ENCODE measurements at regions not wholly inside any gene's neighbourhood (a gene's known extent, or its start where the extent isn't known, plus 50 kb on each side); places are given as distances from the start of the nearest gene placed in this dataset.

GRCh38 chr14:23787436-23787835 is 151.3 kb downstream of the DHRS2 start:
- Mint-ChIP-seq H3K36me3 (ENCODE audit: low read depth) (no peaks in the 10 kb centered on the region), H3K27ac (no peak overlapping the region), H3K9me3 (no peaks in the 10 kb centered on the region), H3K4me1 (ENCODE audit: low read depth) (no peaks in the 10 kb centered on the region), H3K27me3 (ENCODE audit: low read depth) (peaks cover 12% of the 10 kb centered on the region), H3K4me3 (no peak overlapping the region)

GRCh38 chr14:23789696-23790095 is 153.5 kb downstream of the DHRS2 start:
- H3K9me3 Mint-ChIP-seq = no peaks in the 10 kb centered on the region
- H3K36me3 Mint-ChIP-seq (ENCODE audit: low read depth) = no peaks in the 10 kb centered on the region
- H3K27me3 Mint-ChIP-seq (ENCODE audit: low read depth) = peaks cover 7% of the 10 kb centered on the region
- H3K4me3 Mint-ChIP-seq = no peak overlapping the region
- H3K27ac Mint-ChIP-seq = no peak overlapping the region
- H3K4me1 Mint-ChIP-seq (ENCODE audit: low read depth) = no peaks in the 10 kb centered on the region

DNA sequence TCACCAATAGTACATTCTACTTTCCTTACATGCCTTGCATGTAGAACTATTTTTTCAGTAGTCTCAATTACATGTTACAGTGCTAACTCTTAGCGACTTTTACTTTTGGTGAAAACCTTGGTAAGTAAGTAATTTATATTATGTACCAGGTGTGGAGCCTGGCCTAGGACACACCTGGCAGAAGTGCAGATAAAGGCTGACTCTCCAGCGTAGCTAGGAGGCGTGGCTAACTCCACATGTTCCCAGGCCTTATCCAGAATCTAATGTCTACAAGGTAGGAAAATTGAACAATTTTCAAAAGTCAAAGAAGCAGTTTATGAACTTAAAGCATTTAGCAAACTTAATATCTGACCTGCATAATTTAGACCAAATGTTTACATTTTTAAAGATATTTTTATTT is 157.4 kb downstream of the DHRS2 start:
- Mint-ChIP-seq H3K4me3 (no peak overlapping the region), H3K27me3 (ENCODE audit: low read depth) (peaks cover 4% of the 10 kb centered on the region), H3K27ac (no peak overlapping the region), H3K9me3 (no peaks in the 10 kb centered on the region), H3K36me3 (ENCODE audit: low read depth) (no peaks in the 10 kb centered on the region), H3K4me1 (ENCODE audit: low read depth) (no peaks in the 10 kb centered on the region)

DNA sequence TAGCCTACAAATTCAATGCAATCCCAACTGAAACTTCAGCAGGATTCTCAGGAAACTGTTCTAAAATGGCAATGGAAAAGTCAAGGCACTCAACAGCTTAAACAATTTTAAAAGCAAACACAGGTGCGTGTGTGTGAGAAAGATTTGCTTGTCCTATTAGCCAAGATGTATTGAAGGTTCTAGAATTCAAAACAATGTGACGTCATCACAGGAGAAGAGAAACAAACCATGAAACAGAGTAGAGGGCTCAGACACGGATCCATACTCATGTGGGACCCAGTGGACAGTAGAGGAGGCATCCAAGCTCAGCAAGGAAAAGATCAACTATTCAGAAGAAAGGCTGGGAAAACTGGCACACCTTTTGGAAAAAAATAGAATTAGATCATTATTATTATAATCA is 152.8 kb upstream of the DHRS4 start:
- H3K27ac Mint-ChIP-seq = no peak overlapping the region
- H3K27me3 Mint-ChIP-seq (ENCODE audit: low read depth) = peaks cover 5% of the 10 kb centered on the region
- H3K36me3 Mint-ChIP-seq (ENCODE audit: low read depth) = no peaks in the 10 kb centered on the region
- H3K4me1 Mint-ChIP-seq (ENCODE audit: low read depth) = no peaks in the 10 kb centered on the region
- H3K4me3 Mint-ChIP-seq = no peak overlapping the region
- peaks cover 5% of the 10 kb centered on the region for H3K9me3 Mint-ChIP-seq

DNA sequence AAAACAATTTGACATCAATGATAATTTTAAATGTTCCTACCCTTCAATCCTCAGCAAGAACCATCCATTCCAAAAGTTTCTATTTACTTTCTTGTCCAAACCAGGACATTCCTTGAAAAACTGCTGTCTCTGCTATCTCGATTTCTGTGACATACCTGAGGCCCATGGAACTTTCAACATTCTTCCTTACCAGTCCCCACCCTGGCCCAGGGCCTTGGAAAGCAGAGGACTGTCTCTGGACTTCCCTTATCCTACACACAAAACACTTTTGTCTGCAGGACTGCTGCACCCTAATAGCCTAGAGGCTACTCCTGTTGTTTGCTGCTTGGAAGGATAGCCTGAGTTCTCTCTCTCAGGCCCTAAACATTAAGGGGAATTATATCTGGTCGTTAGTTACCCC is 151.8 kb upstream of the DHRS4 start:
- Mint-ChIP-seq H3K4me1 (ENCODE audit: low read depth) (no peaks in the 10 kb centered on the region), H3K4me3 (no peak overlapping the region), H3K9me3 (peaks cover 6% of the 10 kb centered on the region), H3K27ac (no peak overlapping the region), H3K27me3 (ENCODE audit: low read depth) (peaks cover 7% of the 10 kb centered on the region), H3K36me3 (ENCODE audit: low read depth) (no peaks in the 10 kb centered on the region)

- Mint-ChIP-seq H3K36me3 (ENCODE audit: low read depth) (no peaks in the 10 kb centered on the region), H3K4me1 (ENCODE audit: low read depth) (no peaks in the 10 kb centered on the region), H3K27me3 (ENCODE audit: low read depth) (peaks cover 16% of the 10 kb centered on the region), H3K27ac (no peak overlapping the region), H3K4me3 (no peak overlapping the region), H3K9me3 (peaks cover 6% of the 10 kb centered on the region)
These were observed 148.8 kb upstream of the DHRS4 start for GRCh38 chr14:23804817-23805216.

DNA sequence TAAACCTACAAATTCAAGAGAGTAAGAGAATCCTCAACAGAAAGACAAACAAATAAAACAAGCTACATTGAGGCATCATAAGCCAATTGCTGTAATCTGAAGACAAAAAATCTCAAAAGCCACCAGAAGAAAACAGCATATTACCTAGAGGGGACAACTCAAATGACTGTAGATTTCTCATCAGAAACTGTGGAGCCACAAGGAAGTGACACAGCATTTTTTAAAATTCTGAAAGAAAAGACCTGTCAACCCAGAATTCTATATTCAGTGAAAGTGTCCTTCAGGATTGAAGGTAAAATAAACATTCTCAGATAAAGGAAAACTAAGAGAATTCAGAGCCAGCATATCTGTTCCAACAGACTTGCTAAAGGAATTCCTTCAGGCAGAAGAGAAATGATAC is 147.8 kb upstream of the DHRS4 start:
- H3K27ac Mint-ChIP-seq = no peak overlapping the region
- no peaks in the 10 kb centered on the region for H3K36me3 Mint-ChIP-seq (ENCODE audit: low read depth)
- peaks cover 16% of the 10 kb centered on the region for H3K27me3 Mint-ChIP-seq (ENCODE audit: low read depth)
- no peak overlapping the region for H3K4me3 Mint-ChIP-seq
- H3K4me1 Mint-ChIP-seq (ENCODE audit: low read depth) = no peaks in the 10 kb centered on the region
- H3K9me3 Mint-ChIP-seq = peaks cover 6% of the 10 kb centered on the region

GRCh38 chr14:23814527-23815256 is 138.9 kb upstream of the DHRS4 start:
- Mint-ChIP-seq H3K4me1 (ENCODE audit: low read depth) (no peaks in the 10 kb centered on the region), H3K36me3 (ENCODE audit: low read depth) (no peaks in the 10 kb centered on the region), H3K27me3 (ENCODE audit: low read depth) (no peaks in the 10 kb centered on the region), H3K4me3 (no peak overlapping the region), H3K27ac (no peak overlapping the region), H3K9me3 (no peaks in the 10 kb centered on the region)

- H3K4me3 Mint-ChIP-seq = no peak overlapping the region
- no peaks in the 10 kb centered on the region for H3K27me3 Mint-ChIP-seq (ENCODE audit: low read depth)
- H3K36me3 Mint-ChIP-seq (ENCODE audit: low read depth) = no peaks in the 10 kb centered on the region
- H3K9me3 Mint-ChIP-seq = peaks cover 4% of the 10 kb centered on the region
- H3K27ac Mint-ChIP-seq = no peak overlapping the region
- no peaks in the 10 kb centered on the region for H3K4me1 Mint-ChIP-seq (ENCODE audit: low read depth)
These were observed 137.2 kb upstream of the DHRS4 start for GRCh38 chr14:23816371-23816770.

DNA sequence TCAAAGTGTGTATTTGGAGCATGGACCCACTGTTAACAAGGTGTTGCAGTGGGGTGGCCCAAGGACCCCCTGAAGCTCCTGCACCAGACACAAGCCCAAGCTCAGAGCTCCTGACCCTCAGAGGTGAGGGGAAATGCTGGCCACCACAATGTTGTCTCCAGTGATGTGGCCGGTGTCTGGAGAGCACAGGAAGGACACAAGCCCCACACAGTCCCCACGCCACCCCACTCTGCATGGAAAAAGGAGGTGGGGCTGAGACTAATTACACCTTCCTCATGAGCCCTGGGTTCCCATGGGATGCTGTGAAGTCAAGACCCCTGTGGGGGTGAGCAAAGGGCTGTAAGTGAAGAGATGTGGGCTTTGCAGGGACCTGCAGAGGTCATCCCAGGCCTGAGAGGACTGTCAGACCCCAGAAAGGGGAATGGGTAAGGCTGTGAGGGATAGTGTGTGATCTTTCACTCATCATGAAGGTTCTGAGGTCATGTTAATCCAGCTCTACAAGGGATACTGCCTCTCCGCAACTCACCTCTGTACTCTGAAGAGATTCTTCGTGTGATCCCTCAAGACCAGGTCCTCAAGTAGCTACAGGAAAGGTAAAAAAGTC is 136.3 kb upstream of the DHRS4 start:
- Mint-ChIP-seq H3K27ac (no peak overlapping the region), H3K4me1 (ENCODE audit: low read depth) (no peaks in the 10 kb centered on the region), H3K36me3 (ENCODE audit: low read depth) (no peaks in the 10 kb centered on the region), H3K9me3 (peaks cover 4% of the 10 kb centered on the region), H3K27me3 (ENCODE audit: low read depth) (no peaks in the 10 kb centered on the region), H3K4me3 (no peak overlapping the region)

DNA sequence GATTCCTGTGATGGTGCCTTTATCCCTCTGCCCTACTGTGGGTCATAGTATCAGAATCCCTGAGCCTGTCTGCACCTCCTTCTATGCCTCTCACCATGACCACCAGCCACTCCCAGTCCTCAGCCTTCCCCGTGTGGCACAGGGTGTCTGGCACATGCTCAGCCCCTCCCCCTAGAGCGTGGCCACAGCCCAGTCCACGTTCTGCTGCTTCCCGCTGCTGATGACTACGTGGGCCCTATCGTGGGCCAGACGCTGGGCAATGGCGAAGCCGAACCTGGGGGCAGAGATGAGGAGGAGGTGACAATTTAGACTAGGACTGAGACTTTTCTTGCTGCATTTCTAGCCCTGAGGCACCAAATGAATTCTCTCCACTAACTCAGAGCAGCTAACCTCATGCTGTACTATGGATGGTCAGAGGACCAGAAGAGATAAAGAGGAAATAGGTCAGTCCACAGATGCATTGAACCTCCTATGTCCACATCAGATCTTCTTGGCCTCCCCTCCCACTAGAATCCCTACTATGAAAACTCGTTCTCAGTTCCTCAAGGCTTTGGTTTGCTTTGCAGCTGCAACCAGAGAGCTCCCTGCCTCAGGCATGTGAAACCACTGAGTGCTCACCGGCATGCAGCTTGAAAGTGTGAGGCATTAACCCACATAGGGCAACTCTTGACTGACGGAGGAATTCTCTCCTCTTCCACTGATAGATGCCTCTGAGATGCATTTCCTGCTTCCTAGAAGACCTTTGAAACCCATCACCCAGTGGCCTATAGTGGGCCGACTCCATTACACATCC is 126.3 kb upstream of the DHRS4 start:
- no peak overlapping the region for H3K27ac Mint-ChIP-seq
- H3K36me3 Mint-ChIP-seq (ENCODE audit: low read depth) = no peaks in the 10 kb centered on the region
- H3K4me1 Mint-ChIP-seq (ENCODE audit: low read depth) = no peaks in the 10 kb centered on the region
- H3K9me3 Mint-ChIP-seq = no peaks in the 10 kb centered on the region
- peaks cover 4% of the 10 kb centered on the region for H3K27me3 Mint-ChIP-seq (ENCODE audit: low read depth)
- no peak overlapping the region for H3K4me3 Mint-ChIP-seq

- no peak overlapping the region for H3K4me3 Mint-ChIP-seq
- no peaks in the 10 kb centered on the region for H3K36me3 Mint-ChIP-seq (ENCODE audit: low read depth)
- H3K27me3 Mint-ChIP-seq (ENCODE audit: low read depth) = peaks cover 4% of the 10 kb centered on the region
- H3K9me3 Mint-ChIP-seq = no peaks in the 10 kb centered on the region
- H3K27ac Mint-ChIP-seq = no peak overlapping the region
- no peaks in the 10 kb centered on the region for H3K4me1 Mint-ChIP-seq (ENCODE audit: low read depth)
These were observed 125.6 kb upstream of the DHRS4 start for GRCh38 chr14:23828001-23828400.

DNA sequence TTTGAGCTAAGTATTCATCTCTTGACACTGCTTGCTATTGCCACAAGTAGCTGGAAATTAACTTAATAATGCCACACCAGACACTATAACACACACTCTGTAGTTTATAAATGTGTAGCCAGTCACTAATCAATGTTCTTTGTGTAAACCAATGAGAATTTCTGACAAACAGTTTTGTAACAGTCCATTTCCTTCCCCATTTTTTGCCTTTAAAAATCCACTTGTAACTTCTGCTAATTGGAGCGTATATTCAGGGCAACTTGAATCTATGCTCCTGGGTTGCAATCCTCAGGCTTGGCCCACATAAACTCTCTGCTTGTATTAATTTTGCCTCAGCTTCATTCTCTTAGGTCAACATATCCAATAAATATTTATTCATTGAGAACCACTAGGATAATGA is 125.0 kb upstream of the DHRS4 start:
- no peaks in the 10 kb centered on the region for H3K9me3 Mint-ChIP-seq
- no peaks in the 10 kb centered on the region for H3K4me1 Mint-ChIP-seq (ENCODE audit: low read depth)
- H3K36me3 Mint-ChIP-seq (ENCODE audit: low read depth) = no peaks in the 10 kb centered on the region
- H3K27me3 Mint-ChIP-seq (ENCODE audit: low read depth) = peaks cover 4% of the 10 kb centered on the region
- H3K4me3 Mint-ChIP-seq = no peak overlapping the region
- H3K27ac Mint-ChIP-seq = no peak overlapping the region

- no peaks in the 10 kb centered on the region for H3K36me3 Mint-ChIP-seq (ENCODE audit: low read depth)
- H3K9me3 Mint-ChIP-seq = no peaks in the 10 kb centered on the region
- H3K4me1 Mint-ChIP-seq (ENCODE audit: low read depth) = no peaks in the 10 kb centered on the region
- no peak overlapping the region for H3K4me3 Mint-ChIP-seq
- no peaks in the 10 kb centered on the region for H3K27me3 Mint-ChIP-seq (ENCODE audit: low read depth)
- H3K27ac Mint-ChIP-seq = no peak overlapping the region
These were observed 123.7 kb upstream of the DHRS4 start for GRCh38 chr14:23829736-23830471.

Data from T-helper 1 cell treated with Interleukin-12 subunit alpha and Interleukin-12 subunit beta and Interleukin-4 antibody, amounts not matched to agents 30 μg/mL and 1 μg/mL, for 36 hours (primary cell).